NCI-H2171 treated with DMSO at 0.1 percent for 48 hours (cell line): ENCODE measurements at regions not wholly inside any gene's neighbourhood (a gene's known extent, or its start where the extent isn't known, plus 50 kb on each side); places are given as distances from the start of the nearest gene placed in this dataset.
A peak's percentile ranks its signal among the peaks of the same experiment; 100 is the strongest.
"Not testable (repeated sequence)": the region's sequence is repeated elsewhere in the genome, so short reads cannot be mapped to it uniquely, and the experiment has no call there.

Experiments
- DNase-seq: peaks from one replicate; lab custom pipeline; 2025; lab: John Stamatoyannopoulos, UW

DNA sequence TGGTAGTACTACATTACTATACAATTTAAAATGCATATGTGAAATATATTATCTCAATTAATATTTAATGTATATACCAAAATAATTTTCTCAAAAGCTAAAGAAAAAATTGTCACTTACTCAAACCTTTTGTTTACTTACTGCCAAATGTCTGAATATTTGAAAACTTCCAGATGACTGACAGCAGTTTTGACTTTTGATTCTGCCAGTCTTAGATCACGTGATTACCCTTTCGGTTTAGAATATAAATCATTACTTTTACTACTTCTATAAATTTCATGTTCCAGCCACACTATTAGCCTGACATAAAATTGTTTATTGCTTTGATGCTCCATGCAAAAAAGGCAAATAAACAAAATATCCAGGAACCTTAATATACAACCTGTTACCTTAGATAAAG lies 680.7 kb upstream of the ID4 start:
- DNase-seq: no peak

DNA sequence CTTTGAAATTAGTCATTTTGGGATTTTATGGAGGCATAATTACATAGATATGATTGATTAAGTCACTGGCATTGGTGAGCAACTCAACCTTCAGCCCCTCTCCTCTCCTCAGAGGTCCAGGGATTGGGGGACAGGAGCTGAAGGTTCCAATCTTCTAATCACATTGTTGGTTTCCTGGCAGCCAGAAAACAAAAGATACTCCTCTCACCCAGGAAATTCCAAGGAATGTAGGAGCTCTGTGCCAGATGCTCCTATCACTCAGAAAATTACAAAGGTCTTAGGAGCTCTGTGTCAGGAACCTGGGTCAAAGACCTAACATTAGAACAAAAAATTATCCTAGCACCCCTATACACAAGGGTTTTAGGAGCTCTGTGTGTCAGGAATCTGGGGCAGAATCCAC lies 679.7 kb upstream of the ID4 start:
- no peak for DNase-seq

DNA sequence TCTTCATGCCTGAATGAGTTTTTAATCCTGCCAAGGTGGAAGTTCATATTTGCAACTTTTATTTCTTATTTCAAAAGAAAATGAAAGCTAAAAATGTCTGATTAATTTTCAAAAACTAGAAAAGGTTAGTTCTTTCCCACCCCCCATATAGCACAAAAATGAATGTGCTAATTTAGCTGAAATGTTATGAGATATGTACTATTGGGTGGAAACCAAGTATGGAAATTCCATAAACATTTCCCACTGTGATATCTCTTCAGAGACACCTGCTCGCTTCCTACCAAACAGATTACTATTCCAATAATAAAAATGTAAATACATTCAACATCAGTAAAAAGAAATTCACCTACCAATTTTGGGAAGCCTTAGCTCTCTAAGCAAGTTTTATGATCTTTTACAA lies 678.6 kb upstream of the ID4 start:
- DNase-seq: no peak

DNA sequence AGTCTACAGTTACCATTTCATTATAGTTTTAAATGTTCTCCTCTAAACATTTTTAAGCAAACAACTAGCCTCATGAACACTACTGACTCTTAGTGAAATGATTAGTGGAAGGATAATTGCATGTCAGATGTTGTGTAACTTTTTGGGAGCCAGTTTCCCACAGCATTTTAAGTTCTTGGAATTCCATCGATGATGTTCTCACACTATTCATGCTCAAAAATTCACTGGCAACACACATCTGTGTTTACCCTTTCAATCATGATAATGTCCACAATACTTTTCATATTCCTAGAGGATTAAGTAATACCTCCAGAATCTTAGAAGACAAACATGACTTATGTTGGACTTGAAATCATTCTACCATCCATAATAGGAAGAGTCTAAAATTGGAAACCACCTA lies 678.1 kb upstream of the ID4 start:
- no peak for DNase-seq

DNA sequence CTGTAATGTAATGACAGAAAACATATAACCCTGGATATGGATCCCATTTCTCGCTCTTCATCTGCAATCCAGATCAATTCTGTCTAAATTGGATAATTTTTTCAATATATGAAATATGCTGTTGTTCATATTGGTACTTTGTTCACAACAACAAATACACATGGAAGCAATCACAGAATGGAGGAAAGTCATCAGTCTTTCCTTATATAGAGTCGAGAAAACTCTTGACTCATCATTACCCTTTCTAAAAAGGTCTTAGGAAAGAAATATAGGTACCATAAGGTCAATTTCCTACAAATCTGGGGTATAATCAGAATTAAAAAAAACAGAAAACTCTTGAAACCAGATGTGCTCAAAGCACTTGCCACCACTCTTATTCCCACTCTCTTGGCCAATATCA lies 677.6 kb upstream of the ID4 start:
- DNase-seq: no peak

DNA sequence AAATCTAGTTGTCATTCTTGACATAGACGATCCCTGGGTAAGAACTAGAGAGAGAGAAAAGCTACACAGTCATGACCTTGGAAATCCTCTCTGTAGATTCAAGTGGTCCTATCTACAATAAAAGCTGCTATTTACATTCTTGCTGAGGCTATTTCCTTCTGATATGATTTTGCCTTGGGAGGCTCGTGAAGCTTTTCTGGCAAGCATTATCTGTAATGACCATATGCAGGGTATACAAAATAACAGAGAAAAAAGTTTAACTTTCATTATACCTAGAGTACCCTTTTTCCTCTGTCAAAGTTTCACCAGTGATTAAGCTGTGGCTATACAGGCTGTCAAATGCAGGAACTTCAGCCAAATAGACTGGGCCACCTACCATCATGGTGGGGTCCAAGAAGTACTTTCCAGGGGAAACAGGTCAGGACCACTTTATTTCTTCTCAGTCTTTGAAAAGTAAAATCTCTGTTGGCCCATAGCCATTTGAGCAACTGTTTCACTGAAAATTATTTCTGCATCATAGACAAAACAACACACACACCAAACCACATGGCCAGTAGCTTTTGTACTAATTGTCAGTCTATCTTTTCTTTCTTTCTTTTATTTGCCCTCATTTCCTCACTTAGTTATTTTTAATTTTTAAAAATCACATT lies 677.0 kb upstream of the ID4 start:
- DNase-seq: no peak

DNA sequence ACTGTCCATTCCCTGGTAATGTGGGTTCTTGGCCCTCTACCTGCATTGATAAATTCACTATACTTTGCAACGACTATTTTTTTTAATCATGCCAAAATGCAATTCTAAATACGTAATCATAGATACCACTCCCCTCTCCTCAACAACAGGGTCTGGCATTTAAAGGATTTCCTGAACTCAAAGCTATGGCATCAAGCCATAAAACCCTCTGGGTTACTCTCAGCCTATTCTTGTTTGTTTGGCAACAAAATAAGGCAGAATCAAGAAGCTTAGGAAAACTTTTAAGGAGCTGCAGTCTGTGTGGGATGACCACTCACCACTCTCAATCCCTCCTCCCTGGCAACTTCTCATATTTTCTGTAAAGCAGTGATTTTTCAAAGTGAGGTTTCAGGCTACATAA lies 669.9 kb upstream of the ID4 start:
- no peak for DNase-seq

DNA sequence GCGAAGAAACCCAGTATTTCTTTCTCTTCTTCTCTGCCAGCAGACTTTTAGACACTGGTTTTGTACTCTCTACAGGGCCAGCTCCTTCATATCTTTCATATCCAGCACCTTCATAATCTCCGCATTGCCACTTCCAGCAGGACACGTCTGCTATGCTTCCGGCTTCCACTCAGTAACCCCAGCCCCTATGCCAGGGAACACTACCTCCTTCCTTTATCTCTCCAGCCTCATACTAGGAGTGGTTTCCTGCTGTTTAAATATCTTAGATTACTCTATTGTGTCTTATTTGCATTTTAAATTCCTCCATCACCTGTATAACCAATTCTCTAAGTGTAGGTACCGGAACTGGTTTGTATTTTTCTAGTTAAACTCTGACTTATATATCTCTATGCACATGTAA lies 667.8 kb upstream of the ID4 start:
- DNase-seq: no peak

DNA sequence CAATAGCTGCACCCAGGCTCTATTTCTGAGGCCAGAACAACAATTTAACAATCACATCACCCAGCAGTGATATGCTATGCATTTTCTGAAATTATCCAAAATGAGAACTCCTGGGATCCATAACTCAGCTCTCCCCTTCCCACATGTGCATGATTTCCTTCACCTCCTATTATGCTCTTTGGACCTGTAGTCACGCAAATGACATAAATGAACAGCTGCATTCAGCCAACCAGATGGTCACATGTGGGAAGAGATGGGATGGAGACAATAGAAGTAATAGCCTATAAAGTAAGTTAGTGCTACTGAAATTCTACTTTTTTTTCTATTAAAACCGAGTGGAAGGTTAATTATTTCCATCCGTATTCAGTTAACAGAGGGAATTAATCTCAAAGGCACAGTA lies 662.1 kb upstream of the ID4 start:
- DNase-seq: peak; percentile 12

DNA sequence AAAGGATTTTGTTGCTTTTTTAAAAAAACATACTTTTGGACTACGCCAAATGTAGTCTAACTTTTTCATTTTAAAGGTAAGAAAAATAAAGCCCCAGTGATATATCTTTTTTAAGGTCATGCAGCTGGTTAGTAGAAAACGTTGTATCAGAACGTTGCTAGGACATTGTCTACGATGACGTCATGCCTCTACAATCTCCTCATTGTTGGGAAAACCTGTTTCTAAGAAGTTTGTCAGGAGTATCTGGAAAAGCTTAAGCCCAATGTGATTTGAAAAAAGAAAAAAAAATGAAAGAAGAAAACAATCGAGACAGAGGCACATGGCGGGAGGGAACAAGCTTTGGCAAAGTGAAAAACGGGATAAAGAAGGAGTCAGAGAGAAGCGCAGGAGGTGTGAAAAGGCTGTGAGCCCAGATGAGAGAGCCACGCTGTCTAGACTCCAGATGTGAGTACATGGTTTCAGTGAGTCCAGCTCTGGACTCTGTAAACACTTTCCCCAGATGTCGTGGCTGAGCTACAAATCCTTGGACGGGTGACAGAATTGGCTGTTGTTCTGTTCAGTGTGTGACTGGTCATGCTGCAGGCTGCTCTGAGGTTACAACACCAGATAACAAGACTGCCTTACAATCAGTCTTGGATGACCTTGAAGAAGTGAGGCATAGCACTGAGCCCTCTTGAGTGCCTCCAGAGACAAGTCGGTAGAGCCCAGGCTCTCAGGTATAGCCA lies 656.7 kb upstream of the ID4 start:
- DNase-seq: no peak

DNA sequence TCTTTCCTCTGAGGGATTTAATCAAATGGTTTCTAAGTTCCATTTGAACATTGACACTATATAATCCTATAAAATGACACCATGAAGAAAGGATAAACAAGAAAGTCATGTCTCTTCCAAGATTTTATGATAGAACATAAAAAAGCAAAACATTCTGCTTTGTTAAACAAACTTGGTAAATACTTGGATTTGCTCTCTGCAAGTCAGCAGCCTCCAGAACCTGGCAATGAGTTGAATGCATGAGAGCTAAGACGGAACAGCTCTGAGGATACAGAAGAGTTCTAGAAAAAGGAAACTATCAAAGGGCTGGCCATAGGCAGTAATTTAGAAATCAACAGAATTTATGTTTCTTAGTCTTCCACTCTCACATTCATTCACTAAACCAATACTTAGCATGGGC lies 656.0 kb upstream of the ID4 start:
- no peak for DNase-seq

DNA sequence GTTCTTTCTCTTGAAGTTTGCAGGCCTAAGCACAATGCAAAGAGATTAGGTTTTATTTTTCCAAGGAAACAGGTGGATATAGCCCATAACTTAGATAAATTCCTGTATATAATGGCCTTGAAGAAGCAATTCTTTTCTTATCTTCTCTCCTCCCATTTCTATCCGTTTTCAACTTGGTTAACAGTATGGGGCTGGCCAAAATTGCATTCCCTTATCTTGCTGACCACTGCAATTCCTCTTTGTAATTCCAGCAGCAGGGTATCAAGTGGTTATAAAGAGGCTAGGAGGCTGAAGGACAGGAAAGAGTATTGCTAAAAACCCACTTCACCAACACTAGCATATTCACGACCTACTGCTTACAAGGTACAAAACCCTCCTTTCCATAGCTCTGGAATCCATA lies 643.5 kb upstream of the ID4 start:
- no peak for DNase-seq

DNA sequence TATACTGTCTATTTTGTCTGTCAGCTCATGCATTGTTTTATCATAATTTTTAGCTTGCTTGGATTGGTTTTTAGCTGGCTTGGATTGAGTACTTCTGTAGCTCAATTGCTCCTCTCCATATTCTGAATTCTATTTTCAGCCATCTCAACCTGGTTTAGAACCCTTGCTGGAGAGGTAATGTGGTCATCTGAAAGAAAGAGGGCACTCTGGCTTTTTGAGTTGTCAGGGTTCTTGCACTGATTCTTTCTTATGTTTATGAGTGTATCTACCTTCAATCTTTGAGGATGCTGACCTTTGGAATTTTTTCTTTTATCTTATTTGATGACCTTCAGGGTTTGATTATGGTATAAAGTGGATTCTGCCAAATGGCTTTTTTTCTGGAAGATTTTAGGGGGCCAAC lies 632.7 kb upstream of the ID4 start:
- DNase-seq: no peak

DNA sequence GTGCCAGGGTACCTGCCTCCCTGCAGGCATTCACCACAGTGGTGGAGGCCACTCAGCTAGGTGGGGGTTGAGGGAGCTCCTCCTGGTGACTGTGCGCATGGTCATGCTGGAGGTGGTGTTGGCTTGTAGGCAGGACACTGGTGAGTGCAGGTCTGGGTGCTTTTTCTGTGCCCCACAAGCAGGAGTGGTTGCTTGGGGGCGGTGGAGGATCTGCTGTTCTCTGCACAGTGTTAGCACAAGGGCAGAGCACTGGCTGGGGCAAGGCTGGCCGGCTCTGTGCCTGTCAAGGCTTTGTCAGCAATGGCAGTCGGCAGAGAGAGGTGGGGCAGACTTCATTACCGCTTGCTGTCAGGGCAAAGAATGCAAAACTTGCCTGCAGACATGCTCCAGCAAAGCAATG lies 632.1 kb upstream of the ID4 start:
- DNase-seq: no peak

DNA sequence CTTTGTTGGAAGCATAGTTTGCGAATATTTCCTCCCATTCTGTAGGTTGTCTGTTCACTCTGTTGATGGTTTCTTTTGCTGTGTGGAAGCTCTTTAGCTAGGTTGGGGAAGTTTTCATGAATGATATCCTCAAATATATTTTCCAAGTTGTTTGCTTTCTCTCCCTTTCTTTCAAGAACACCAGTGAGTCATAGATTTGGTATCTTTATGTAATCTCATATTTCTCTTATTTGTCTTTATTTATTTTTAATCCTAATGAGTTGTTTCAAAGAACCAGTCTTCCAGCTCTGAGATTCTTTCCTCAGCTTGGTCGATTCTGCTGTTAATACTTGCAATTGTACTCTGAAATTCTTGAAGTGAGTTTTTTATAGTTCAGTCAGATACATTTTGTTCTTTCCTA lies 628.0 kb upstream of the ID4 start:
- no peak for DNase-seq

DNA sequence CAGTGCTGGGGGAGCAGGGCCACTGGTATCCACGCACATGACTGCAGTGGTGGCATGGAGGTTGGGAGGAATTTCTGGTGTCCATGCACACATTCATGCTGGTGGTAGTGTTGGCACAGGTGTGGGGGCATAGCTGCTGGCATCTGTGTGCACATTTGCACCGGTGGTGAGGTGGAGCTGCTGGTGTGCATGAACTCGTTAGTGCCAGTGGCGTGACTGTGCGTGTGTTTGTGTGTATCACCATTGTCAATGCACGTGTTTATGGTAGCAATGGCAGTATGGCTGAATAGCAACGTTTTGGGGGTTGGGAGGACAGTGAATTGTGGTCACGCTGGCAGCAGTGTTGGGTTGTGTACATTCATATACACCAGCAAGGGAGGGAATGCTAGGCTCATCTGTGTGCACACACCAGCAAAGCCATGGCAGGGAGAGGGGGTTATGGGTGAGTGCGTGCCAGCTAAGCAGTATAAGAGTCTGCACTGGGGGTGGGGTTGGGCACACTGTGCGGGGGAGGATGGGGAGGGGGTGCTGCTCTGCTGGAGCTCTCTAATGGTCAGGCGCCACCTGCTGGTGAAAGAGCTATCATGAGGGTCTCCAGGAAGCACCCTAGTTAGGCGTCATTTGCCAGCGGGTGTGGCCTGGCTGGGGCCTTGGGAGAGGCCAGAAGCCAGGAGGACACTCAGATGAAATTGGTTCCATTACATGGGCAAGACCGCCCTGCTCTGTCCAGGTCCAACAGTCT lies 626.1 kb upstream of the ID4 start:
- no peak for DNase-seq

DNA sequence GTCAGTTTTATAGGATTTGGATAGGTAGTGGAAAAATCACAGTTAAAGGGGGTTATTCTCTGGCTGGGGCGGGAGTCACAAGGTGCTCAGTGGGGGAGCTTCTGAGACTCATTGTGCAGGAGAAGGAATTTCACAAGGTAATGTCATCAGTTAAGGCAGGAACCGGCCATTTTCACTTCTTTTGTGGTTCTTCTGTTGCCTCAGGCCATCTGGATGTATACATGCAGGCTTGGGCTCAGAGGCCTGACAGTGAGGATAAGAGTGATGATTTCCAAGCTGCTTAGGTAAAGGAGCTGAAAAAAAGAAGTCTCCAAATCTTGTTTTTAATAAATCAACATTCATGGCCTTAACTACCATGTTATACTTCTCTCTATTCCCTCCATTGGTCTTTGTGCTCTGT lies 622.9 kb upstream of the ID4 start:
- DNase-seq: no peak

DNA sequence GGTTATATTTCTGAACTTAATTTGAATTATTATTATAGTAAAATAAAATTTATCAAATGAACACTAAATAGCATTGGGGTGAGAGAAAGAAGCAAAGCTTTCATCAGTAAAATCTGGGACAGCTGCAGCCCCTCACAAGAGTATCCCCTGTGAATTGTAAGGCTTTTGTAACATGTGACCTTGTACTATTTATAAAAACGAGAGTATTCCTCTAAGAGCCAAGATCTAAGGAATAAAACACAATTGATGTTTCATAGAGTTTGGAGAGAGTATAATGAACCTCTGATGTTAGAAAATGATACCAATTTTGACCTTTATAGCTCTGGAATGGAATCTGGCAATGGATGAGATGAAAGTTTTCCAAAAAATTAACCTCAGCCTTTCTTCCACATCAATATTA lies 617.2 kb upstream of the ID4 start:
- DNase-seq: no peak

DNA sequence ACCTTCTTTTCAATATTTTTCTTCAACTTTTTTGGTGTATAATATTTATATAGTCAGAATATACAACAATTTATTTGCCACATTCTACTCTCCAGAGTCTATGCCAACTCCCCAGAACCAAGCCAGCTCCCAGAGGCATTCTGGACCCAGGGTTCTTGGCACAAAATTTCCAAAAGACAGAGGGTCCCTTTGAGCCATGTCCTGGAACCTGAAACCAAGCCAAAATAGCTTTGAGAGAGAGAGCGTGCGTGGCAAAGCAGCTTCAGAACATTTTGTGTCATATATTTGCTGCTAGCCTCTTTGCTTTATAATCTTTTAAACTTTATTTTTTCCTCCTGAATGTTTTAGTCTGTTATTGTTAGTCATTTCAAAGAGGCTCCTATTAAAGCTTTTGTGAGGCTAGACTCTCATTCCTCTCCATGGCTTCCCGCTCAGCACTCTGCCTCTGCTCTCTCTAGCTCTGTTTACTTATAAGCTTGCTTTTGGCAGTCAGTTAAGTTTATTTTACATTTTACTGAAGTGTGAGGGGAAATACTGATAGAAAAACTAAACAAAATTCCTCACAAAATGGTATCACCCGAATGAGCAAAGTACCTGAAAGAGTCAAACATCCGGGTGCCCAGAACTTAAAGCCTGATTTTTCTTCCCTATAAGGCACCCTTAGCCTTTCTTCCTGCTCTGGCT lies 605.1 kb upstream of the ID4 start:
- no peak for DNase-seq

DNA sequence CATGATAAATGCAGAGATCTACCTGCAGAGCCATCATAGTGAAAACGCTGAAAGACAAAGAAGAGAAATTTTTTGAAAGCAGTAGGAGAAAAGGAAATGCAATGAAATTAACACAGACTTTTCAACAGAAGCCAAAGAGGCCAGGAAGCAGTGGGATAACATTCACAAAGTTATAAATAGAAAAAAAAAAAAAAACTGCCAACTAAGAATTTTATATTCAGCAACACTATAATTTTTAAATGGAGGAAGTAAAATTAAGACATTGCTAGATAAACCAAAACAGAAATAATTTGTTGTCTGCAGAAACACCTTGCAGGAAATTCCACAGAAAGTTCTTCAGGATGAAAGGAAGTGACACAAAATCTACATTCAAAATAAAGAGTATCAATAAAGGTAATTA lies 591.5 kb upstream of the ID4 start:
- DNase-seq: no peak

DNA sequence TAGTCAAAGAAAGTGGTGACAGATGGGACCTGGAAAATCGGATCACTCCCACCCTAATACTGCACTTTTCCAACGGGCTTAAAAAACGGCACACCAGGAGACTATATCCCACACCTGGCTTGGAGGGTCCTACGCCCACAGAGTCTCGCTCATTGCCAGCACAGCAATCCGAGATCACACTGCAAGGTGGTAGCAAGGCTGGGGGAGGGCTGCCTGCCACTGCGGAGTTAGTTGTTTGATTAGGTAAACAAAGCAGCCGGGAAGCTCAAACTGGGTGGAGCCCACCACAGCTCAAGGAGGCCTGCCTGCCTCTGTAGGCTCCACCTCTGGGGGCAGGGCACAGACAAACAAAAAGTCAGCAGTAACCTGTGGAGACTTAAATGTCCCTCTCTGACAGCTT lies 590.0 kb upstream of the ID4 start:
- not testable (repeated sequence) for DNase-seq

DNA sequence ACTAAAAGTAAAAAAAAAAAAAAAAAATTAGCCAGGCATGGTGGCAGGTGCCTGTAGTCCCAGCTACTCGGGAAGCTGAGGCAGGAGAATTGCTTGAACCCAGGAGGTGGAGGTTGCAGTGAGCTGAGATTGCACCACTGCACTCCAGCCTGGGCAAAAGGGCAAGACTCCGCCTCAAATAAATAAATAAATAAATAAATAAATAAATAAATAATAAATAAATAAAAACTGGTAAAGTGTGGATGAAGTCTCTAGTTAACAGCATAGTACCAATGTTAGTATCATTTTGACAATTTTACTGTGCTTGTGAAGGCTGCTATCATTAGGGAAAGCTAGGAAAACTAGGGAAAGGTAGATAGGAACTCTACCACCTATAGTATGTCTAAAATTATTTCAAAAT lies 581.0 kb upstream of the ID4 start:
- not testable (repeated sequence) for DNase-seq

DNA sequence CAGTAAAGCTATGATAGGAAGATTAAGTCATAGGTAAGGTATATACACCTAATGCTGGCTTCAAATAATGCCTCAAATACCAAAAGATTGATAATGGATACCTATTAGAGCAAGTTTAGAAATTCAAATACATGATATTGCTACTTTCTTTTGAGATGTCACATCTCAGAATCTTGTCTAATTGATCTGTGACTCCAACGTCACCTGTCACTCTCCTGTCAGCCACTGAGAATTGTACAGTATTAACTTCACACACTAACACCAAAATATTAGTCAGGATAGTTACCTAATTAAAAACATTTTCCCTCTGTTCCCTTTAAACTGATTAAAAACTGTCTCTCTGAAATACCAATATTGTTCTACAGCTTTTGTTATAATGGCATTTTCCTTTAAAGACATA lies 575.5 kb upstream of the ID4 start:
- DNase-seq: no peak
